ENCODE measurements at regions not wholly inside any gene's neighbourhood (a gene's known extent, or its start where the extent isn't known, plus 50 kb on each side); places are given as distances from the start of the nearest gene placed in this dataset.

GRCh38 chr17:77321649-77322513, 181.1 kb downstream of the SEC14L1 start:
- no peak for DNase-seq

GRCh38 chr17:77322514-77323412, 182.0 kb downstream of the SEC14L1 start:
- peak; percentile 70 for DNase-seq

DNA sequence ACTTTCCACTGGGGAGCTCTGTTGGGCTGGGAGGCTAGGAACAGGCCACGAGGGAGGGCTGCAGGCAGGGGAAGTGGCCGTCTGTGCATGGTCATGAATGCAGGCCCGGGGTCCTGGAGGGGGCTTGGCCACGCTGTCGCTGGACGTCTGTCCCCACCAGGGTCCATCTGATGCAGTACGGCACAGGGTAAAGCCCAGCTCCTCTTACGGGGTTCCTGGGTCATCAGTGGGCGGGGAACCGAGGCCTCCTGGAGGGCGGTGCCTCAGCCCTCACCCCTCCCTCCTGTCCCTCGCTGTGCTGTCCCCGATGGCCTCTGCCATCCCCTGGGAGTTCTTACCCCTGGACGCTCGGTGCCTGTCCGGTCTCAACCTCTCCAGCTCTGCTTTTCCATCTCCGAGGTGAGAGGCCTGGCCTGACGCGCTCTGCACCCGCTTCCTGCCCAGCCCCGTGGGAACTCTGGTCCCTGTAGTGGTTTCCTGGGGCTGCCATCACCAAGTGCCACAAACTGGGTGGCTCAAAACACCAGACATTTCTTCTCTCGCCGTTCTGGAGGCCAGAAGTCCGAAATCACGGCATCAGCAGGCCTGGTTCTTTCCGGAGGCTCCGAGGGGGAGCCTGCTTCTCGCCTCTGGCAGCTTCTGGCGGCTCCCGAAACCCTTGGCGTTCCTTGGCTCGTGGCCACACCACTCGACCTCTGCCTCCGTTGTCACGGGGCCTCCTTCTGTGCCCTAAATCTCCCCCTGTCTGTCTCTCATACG, 182.8 kb downstream of the SEC14L1 start:
- DNase-seq, result no peak

GRCh38 chr17:77324227-77324626, 183.5 kb downstream of the SEC14L1 start:
- no peak for DNase-seq

GRCh38 chr17:77325577-77326075, 184.9 kb downstream of the SEC14L1 start:
- DNase-seq, result no peak

DNA sequence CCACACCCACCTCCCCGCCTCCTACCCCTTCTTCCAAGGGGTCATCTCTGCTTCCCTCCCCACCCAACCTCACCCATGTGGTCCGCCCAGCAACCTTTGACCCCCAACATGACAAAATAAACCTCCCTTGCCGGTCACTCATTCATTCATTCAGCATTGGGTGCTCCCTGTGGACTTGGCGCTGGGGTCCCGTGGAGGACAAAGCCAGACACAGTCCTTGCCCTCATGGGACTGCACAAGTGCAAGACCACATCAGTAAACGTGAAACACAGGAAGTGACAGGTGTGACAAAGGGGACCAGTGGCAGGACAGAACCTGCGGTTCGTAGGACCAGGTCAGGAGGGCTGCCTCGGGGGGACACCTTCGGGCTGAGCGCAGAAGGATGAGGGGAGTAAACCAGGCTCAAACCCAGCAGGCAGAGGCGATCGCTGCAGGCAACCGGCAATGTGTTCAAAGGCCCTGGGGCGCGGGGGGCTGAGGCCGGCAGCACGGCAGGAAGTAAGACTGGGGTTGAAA, 185.4 kb downstream of the SEC14L1 start:
- no peak for DNase-seq

GRCh38 chr17:77326636-77327035, 185.9 kb downstream of the SEC14L1 start:
- no peak for DNase-seq

DNA sequence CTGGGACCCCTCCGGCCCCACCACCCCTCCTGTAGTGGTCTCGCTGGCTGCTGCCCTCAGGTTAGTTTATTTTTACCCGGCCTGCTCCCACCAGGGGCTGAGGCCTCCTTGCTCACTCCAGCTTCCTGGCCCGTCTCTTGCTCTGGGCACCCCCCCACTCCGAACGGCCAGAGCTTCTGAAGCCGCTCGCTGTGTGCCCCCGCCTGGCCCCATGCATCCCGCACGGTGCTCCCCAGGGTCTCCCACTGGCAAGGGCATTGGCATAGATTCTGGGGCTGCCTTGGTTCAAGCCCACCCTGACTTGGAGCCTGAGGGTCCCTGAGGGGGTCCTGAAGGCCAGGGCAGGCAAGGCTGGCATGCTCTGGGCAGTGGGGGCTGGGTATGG, 186.4 kb downstream of the SEC14L1 start:
- DNase-seq, result no peak

DNA sequence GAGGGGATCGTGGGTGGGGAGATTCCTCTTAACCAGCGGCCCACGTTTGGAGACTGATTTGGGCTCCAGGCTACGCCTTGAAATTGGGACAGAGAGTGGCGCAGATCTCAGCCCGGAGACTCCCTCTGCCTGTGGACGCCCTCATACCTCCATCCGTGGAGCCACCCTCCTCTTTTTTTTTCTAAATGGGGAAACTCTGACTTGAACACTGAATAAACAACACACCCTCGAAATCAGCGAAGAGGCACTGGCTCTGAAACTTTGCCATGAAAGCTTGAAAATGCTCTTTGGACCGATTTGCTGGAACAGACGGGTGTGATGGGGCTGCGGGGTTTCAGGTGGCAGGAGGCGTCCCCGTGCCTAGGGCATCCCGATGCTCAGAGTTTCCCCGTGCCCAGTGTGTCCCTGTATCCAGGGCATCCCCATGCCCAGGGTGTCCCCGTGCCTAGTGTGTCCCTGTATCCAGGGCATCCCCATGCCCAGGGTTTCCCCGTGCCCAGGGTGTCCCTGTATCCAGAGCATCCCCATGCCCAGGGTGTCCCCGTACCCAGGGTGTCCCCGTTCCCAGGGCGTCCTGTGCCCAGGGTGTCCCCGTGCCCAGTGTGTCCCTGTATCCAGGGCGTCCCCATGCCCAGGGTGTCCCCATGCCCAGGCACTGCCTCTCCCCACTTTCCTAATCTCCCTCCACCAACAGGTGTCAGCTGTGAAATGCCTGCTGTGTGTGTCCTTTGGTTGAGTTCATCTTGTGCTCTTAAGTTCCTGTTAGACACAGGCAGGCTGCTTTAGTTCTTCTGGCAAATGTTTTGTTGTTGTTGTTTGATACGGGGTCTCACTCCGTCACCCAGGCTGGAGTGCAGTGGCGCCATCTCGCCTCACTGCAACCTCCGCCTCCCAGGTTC, 187.0 kb downstream of the SEC14L1 start:
- peak; percentile 44 for DNase-seq

- DNase-seq, result no peak
Observed at GRCh38 chr17:77328823-77329740, 188.3 kb downstream of the SEC14L1 start.

DNA sequence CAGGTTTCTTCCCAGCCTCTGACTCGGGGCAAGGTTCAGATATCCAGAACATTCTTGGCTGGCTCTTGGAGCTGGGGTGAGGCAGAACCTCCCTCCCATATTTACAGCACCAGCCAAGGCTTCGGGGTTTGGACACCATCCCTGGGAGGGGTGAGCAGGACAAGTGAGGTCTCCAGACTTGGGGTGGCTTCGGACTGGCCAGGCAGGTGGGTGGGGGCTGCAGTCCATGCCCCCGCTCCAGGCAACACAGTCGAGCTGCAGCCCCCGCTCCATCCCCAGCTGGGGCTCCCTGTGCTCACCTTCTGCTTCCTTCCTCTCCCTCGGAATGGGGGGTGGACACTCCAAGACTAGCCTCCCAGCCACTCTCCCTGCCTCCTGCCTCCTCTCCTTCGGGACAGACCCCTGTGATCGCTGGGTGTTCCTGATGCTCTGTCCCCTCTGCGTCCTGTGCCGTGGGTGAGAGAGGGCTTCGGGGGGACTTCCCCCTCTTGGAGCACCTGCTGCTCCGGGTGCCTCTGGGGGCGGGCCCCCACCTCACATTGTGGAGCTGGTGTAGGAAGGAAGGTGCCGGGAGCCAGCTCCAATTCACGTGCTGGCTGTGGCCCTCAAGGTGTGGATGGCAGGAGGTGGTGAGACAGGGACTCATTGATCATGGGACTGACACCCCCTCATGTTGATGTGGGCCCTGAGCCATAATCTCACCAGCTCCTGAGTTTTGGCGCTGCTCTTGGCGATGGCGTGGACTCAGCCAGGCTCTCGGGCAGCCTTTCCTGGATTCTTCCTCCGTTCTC, 189.2 kb downstream of the SEC14L1 start:
- DNase-seq, result no peak

DNA sequence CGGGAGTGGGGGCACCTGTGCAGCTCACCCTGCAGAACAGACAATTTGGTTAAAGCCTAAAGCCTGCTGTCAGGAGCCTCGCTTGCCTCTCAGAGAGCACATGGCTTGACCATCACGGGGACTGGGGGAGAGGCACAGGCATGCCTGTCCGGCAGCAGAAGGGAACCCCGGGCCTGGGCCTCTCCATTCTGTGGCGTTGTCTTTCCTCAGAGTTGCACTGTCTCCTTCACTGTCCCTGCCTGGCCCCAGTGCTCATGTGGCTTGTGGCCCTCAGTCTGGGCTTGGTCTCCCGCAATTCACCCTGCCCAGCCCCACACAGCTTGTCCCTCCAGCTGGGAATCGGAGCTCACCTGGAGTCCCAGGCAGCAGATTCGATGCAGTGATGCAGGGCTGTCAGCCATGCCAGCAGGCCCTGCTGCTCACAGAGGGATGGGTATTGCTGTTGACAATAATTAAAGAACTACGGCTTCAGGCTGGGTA, 189.9 kb downstream of the SEC14L1 start:
- DNase-seq, result no peak

DNA sequence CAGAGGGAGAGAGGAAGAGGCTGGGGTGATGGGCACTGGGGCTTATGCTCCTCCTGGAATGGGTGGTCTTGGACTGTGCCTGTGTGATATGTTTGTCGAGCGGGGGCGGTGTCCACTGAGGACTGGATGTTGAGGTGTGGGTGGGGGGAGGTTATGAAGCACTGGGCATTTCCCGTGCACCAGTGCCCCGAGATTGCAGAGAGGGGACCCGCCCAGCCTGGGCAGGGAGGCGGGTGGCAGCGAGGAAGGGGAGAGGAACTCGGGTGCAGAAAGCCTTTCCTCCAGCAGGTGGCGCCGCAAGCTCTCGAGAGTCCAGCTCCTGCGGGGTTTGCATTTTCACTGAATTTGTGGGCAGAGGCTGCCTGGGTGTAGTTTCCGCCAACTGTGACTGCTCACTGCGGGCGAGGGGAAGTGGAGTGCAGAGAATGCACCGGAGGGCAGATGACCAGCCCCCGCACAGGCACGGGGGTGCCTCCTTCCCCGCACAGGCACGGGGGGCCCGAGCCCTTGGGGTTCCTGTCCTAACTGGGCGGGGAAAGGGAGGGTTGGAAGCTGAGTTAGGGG, 190.6 kb downstream of the SEC14L1 start:
- peak; percentile 97 for DNase-seq

DNA sequence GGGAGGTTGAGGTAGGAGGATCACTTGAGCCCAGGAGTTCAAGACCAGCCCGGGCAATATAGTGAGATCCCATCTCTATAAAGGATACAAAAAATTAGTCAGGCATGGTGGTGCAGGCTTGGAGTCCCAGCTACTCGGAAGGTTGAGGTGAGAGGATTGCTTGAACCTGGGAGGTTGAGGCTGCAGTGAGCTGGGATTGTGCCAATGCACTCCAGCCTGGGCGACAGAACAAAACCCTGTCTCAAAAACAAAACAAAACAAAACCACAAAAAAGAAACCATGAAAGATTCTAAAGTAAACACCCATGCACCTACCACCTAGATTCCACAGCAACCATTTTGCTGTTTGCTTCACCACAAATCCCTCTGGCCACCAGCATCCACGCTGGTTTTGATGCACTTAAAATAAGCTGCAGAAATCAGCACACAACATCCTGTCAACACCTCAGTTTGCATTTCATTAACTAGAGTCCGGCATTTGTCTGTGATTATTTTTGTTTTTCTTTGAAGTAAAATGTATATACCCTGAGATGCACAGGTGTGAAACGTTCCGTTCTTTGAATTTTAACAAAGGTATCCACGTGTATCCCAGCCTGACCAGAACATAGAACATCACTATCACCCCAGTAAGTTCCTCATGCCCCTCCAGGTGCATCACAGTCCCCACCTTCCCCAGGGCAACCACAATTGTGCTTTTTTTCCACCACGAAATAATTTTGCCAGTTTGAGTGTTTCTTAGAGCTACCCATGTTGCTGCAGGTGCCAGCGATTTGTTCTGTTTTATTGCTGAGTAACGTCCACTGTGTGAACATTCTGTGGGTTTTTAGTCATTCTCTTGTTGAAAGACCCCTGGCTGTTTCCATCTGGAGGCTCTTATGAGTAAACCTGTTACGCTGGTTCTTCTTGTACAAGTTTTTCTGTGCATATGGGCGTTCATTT, 191.5 kb downstream of the SEC14L1 start:
- no peak for DNase-seq

DNA sequence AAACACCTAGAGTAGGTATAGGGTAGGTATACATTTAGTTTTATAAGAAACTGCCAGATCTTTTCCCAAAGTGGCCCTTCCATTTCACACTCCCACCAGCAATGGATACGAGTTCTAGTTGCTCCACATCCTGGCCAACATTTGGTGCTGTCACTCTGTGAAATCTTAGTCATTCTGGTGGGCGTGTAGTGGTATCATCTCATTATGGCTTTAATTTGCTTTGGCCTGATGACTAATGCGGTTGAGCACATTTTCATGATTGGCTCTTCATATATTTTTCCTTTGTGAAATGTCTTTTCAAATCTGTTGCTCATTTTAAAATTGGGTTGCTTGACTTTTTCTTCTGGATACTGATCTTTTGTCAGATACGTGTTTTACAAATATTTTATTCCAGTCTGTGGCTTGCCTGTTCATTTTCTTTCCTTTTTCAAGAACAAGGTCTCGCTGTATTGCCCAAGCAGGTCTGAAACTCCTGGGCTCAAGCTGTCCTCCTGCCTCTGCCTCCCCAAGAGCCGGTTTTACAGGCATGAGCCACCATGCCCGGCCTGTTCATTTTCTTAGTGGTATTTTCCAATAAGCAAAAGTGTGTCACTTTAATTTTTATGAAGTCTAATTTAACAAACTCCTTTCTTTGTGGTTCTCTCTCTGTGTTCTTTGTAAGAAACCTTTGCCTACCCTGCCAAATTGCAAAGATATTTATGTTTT, 192.4 kb downstream of the SEC14L1 start:
- DNase-seq, result no peak

GRCh38 chr17:77337150-77337549, 196.4 kb downstream of the SEC14L1 start:
- DNase-seq, result no peak
